NOMO-1 treated with DMSO at 0.1 percent for 48 hours (cell line): ENCODE measurements at regions not wholly inside any gene's neighbourhood (a gene's known extent, or its start where the extent isn't known, plus 50 kb on each side); places are given as distances from the start of the nearest gene placed in this dataset.
A peak's percentile ranks its signal among the peaks of the same experiment; 100 is the strongest.
"Not testable (repeated sequence)": the region's sequence is repeated elsewhere in the genome, so short reads cannot be mapped to it uniquely, and the experiment has no call there.

Experiments
- DNase-seq: peaks from one replicate; lab custom pipeline; 2025; ENCODE audit not compliant: unreplicated experiment; lab: John Stamatoyannopoulos, UW

DNA sequence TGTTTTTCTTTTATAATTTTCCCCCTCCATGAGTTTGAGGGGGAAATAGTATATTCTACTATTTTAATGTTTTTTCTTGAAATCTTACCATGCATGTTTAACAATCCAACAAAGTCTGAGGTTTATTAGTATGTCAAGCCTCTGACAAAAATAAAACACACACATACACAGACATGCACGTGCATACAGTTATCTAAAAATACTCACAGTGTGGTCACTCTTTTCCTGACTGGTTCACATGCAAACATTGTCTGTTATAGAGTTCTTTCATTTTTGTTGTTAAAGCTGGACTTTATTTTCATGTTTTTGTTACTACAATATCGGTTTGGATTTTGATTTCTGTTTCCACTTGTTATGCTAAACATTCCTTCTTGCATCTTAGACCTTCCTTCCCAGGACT lies 236.6 kb downstream of the MFSD1 start:
- no peak for DNase-seq

DNA sequence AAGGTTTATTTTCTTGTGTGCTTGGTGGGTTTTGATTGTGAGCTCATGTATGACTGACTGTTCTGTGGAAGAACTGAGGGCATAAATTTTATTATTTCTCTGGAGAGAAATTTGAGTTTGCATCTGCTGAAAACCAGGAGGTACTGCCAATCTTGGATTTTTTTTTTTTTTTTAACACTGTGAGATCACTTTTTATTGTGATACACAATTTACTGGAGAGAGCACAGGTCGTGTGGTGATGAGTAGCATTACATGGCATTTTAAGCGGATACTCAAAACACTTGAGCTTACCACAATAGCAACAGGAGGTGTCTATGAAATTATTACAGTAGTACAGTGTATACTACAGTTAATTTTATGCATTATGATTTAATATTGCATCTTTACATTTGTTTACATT lies 237.4 kb downstream of the MFSD1 start:
- no peak for DNase-seq

DNA sequence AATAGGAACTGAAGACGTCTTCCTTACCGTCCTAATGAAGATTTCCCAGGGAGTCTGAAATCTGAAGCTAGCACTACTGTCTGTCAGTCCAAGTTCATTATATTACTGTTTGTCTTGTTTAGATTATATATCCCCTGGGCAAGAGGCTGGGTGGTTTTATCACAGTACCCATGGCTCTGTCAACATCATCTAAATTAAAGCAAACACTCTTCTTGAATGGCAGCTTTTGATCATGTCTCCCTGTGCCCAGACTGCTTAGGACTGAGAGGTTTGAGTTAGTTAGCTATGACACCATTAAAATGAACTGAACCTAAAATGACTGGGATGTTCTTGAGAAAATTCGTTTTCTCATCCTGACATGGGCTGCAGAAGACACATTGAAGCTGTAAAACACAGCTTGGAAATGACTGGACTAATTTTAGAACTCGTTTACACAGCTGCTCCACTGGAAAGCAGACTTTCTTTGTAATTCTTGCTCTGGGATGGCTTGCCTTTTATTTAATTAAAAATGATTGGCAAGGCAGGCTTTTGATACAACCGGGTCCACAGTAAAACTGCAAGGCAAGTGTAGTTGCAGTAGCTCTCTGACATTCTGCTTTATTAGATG lies 243.5 kb downstream of the MFSD1 start:
- no peak for DNase-seq

DNA sequence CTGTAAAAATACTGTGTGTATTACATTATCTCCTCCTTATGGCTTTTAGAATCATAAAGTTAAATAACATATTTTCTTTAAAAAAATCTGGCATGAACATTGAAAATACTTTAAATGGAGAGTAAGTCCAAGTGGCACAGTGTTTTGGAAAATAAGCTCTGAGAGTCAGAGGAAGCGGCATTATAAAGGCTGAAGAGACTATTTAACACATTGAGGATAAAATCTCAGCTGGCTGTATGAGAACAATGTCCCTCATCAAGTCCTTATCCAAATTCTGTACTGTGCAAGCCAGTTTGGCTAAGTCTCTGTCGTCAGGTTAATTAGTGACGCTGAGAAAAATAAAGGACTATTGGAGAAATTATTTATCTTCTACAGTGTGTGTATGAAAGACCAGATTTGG lies 245.5 kb downstream of the MFSD1 start:
- DNase-seq: no peak

DNA sequence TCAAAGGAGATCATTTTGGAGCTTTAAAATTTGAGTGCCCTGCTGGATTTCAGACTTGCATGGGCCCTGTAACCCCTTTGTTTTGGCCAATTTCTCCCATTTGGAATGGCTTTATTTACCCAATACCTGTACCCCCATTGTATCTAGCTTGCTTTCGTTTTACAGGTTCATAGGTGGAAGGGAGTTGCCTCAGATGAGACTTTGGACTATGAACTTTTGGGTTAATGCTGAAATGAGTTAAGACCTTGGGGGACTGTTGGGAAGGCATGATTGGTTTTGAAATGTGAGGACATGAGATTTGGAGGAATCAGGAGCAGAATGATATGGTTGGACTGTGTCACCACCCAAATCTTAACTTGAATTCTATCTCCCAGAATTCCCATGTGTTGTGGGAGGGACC lies 250.6 kb downstream of the MFSD1 start:
- not testable (repeated sequence) for DNase-seq

DNA sequence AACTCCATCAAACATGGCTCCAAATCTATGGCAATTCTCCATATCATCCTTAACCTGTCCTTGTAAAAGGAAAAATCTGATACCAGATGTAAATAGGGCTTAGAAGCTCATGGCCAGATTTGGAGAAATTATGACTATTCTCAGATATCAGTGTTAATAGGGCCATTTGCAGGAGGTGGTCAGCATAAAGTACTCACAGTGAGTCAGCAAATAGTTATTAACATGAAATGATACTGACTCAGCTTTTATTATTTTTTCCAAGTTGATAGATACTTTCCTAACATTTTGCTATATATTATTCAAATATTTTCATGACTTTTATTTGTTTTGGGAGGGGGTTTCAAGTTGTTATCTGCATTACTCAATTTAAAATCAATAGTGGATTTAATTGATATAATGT lies 255.8 kb downstream of the MFSD1 start:
- DNase-seq: no peak

DNA sequence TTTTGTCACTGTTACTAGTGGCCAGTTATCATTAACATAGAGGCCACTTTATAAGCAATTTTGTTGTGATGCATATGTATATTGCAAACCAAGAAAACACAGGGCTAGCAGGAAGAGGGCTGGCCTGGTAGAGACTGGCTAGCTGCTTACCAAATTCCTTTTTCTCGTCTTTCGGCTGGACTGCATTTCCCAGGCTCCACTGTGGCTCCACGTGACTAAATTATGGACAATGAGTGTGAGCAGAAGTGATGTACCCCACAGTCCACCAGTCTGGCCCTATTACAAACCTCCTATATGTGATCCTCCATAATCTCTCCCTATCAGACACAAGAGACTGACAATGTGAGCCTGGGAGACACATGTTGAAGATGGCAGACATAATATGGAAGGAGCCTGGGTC lies 257.0 kb downstream of the MFSD1 start:
- DNase-seq: no peak

DNA sequence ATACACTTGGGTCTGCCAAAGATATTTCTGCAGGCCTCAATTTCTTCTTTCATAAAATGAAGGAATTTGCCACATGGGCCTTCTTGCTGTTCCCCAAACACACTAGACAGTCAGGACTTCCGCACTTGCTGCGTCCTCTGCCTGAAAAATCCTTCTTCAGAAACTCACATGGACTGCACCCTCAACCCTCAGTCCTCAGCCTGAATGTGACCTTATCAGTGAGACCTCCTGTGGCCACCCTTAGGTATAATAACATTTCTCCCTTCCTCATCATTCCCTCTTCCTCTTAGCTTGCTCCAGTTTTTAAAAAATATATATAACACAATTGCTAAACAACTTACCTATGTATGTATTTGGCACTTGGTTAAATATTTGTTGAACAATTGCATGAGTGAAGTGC lies 257.5 kb downstream of the MFSD1 start:
- no peak for DNase-seq

DNA sequence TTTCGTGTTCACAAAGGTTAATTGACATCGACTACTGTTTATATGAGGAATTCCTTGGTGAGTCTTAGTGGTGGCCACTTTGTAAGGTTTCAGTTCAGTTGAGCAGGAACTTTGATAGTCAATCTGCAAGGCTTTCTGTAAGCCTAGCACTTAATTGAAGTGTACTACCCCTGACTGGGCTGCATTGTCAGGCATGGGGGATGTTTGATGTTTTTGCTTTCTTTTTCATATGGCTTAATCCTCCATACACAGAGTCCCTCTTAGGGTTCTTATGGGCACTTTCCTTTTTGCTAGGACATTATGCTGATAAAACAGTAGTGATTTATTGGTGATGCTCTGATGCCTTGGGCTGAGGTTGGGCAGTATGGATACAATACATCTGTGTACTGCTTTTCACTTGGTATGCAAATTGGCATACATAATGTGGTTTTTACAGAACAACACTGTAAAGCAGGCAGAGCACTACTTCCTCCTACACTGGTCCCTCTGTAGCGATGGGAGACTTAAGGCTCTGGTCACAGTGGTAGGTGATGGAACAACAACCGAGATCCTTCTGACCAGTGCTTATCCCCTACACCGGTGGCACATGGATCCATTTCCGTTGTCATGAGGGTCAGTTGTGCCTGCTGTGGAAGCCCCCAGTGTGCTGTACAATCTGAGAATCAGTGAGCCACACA lies 261.0 kb downstream of the MFSD1 start:
- DNase-seq: no peak

DNA sequence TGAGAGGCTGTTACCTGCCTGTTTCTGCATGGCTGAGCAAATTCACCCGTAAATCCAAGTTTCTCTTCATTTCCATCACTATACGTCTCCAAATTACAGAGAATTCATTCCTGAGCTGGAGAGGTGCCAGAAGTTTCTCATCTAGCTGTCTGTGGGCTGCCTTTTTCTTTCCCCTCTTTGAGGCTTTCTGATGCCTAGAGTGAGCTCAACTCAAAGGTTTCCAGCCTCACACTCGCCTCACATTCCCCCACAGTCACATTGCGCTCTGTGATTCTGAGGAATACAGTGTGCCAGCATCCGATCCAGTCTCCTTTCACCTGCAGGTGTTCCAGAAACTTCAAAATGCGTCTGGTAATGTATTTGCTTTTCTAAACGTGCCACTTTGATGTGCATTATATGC lies 267.2 kb downstream of the MFSD1 start, which contains the start of gene IQCJ:
Gene IQCJ (plus strand): TSS at position 229 of the 400 bp plus-strand sequence.
- no peak for DNase-seq

DNA sequence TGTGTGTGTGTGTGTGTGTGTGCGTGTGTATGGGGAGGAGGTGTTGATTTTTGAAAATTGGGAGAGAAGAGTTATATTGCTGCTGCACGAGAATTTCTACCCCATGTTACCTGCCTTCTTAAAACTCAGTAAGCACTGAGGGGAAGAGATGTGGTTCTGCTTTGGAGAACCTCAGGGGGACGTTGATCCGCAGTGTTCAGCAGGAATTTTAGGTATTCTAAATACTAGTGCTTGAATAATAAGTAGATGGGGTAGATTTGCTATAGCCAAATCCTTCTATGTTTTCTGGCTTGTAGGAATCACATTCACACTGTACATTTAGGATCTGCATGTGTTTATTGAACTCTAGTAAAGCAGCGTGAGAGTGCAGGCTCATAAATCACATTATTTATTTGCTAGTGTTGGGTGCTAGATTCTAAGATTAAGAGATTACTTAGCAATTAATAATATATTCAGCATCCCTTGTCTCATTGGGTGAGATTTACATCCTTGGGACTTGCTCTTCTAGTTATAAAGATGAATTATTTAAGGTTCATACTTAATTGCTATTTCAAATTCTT lies 268.1 kb downstream of the MFSD1 start:
- DNase-seq: no peak

DNA sequence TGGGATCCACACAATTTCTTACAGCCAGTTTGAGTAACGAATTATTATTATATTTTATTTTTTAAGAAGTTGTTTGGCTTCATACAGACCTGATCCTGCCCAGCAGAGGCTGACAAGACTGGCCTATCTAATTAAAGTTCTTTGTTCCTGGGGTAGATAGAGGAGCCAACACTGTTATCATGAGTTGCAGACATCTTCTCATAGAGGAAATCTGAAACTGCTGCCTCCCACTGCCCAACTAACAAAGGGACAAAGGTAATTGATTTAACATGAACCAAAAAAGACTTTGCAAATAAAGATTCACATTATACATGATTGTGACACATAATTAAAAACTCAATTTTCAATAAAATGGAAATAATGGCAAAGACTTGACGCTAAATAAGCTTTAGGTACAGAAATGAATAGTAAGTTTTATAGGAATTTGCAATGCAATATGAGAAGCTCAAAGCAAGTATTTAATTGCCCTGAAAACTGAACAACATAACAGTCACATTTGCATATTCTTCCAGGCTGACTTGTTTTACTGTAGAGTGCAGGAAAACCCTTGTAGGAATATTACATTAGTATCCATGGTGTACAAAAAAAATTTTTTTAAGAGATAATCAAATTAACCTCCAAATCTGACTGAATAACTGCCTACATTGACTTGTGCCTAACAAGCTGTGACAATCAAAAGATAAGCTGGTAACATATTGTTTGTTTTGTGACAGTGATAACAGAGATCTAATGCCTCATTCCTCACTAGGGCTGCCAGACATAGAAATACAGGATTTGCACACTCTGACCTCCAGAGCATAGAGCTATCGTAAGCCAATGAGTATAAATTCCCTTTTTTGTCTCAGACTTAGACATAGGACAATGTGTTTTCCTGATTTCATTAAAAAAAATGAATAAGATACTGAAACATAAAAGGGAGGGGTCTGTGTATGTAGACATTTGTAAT lies 273.2 kb downstream of the MFSD1 start:
- no peak for DNase-seq

DNA sequence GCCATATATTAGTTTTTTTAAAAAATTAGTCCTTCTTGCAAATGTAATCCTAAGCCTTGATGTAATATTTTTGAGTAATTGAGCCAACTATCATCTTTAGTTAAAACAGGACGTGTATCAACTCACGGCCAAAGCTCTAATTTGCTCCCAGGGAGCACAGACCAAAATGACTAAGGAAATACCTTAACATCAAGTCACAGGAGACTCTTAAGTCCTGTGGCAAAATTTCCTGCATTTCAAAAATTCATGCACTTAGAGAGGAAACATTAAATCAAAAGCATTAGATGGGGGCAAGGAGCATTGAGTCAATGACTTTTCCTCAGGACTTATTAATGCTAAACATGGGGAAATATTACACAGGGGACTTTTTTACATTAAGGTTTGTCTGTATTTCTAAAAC lies 276.0 kb downstream of the MFSD1 start:
- no peak for DNase-seq

DNA sequence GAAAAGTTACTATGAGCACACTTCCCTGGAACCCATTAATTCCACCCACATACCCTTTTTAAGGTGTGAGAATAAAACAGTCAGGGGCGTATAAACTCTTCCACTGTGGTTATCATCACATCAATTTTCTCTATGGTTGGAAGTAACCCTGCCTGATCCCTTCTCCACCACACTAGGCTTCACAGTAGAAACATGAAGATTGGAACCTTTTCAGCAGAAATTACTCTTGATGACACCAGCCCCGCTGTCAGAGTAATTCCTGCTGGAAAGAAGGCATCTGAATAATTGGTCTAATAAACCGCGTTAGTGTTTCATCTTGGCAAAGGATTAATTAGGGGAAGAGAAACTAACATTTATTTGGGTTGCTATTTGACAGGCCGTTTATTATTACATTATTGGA lies 278.4 kb downstream of the MFSD1 start:
- no peak for DNase-seq

DNA sequence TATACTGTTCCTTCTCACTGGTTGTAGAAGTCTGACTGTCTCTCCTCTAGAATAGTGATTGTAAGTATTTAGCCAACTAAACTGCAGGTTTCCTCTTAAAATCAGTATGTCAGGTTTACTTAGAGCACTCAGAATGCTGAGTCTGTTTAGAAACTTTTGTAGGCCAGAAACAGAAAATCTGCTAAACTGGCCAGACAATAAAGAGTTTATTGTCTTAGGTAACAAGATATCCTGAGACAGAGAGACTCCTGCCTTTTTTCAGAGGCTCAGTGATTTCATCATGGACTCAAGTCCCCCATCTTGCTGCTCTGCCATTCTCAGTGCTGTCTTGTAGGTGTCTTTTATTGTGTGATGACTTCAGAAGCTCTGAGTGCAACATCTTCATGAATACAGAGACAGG lies 279.0 kb downstream of the MFSD1 start:
- no peak for DNase-seq

DNA sequence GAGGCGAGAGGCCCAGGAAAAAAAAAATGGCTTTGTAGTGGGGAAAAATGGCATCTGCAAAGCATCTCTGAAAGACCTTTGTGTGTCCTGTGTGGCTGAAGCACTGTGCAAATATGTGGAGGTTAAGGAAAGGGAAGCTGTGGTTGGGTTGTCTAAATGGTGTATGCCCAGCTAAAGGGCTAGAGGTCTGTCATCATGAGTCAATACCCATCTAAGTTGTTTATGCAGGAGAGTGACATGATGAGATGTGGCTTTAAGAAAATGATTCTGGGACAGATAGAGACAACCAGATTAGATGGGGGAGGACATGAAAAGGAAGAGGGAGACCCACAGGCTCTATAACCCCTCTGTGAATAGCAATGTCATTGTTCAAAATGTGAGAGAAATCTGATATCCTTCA lies 280.7 kb downstream of the MFSD1 start:
- DNase-seq: peak; percentile 10

DNA sequence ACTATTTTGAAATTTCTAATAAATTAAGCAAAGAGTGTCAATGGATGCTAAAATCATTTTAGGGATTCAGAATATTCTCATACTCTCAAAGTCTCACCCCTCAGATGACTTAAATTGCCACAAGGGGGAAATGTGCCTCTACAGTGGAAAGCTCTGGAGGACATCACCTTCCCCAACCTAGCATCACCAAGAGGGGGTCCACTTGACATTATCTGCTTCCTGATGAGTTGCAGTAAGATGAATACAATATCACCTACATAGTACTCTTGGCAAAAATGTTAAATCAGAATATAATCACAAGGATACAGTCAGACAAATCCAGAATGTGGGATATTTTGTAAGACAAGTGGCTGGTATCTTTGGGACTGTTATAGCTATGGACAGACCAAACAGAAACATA lies 290.1 kb downstream of the MFSD1 start:
- no peak for DNase-seq

DNA sequence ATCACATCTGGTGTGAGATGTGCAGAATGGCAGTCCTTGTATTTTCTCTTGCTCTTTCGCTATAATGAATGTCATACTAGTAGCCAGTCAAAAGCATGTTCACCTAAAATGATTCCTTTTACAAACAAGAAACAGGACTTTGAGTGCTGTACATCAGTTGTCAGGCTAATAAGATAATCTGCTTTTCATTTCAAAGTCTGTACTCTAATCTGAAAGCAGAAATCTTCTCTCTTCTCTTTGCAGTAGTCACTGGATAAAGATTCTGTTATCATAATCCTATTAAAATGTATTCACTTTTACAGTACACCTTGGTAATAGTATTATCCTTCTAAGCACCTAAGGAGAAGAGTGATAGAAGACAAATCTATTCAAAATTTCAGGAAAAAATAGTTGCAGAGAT lies 300.1 kb downstream of the MFSD1 start:
- DNase-seq: no peak

DNA sequence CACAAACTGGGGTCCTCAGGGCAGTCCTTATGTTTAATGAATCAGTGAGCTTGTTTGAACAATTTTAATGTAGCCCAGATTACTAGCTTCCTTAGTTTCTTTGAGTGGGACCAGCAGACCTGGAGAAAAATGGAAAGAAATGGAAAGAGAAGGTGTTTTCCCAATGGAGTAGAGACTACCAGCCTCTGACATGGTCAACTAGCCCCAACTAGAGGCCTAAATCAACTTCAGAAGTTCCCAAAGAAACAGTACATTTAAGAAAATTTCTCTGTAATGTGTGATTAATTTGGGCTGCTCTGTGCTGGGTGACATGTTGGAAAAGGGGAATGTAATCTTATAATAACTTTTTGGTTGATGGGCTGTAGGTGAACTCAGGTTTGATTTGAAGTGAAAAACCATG lies 310.9 kb downstream of the MFSD1 start:
- no peak for DNase-seq

DNA sequence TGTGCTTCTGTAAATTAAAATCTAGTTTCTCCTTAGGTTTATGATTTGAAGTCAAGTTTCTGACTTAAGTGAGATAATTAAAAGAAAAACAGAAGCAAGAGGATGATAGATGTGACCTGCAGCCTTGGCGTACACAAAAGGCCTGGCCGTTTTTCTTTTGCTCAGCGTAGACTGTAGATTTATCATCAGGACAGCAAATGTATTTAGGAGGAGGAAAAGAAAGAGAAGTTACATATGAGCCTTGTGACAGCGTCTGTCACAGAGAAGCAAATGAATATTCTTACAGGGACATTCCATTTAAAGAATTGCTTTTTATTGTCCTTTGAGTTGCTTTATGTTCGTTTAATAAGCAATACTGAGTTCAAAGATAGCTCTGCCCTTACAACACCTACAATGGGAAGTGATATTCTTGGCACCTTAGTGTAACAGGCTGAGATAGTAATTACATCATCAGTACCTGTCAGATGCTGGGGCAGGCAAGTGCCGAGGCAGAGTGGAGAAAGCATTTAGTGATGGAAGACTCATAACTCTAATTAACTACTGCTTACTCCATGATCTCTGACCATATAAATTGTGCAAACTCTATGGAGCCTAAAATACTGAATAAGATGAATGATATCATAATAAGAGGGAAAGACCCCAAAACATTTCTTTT lies 311.5 kb downstream of the MFSD1 start:
- no peak for DNase-seq

DNA sequence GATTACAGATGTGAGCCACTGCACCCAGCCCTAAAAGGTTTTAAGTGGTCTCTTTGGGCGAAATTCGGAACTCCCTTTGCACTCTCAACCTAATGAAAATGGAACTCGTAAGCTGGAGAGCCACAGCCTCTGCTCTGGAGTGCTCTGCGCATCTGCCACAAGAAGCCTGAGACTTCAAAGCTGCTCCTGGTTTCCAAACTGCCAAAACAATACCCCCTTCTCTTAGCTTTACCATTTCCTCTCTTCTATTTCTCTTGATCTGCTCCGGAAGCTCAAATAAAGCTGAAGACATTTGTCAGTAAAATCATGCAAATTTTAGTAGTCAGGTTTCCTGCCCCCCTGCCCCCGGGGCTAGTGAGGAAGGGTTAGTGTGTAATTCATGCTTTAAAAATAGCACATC lies 312.7 kb downstream of the MFSD1 start:
- no peak for DNase-seq
